ENCODE measurements at regions not wholly inside any gene's neighbourhood (a gene's known extent, or its start where the extent isn't known, plus 50 kb on each side); places are given as distances from the start of the nearest gene placed in this dataset.

DNA sequence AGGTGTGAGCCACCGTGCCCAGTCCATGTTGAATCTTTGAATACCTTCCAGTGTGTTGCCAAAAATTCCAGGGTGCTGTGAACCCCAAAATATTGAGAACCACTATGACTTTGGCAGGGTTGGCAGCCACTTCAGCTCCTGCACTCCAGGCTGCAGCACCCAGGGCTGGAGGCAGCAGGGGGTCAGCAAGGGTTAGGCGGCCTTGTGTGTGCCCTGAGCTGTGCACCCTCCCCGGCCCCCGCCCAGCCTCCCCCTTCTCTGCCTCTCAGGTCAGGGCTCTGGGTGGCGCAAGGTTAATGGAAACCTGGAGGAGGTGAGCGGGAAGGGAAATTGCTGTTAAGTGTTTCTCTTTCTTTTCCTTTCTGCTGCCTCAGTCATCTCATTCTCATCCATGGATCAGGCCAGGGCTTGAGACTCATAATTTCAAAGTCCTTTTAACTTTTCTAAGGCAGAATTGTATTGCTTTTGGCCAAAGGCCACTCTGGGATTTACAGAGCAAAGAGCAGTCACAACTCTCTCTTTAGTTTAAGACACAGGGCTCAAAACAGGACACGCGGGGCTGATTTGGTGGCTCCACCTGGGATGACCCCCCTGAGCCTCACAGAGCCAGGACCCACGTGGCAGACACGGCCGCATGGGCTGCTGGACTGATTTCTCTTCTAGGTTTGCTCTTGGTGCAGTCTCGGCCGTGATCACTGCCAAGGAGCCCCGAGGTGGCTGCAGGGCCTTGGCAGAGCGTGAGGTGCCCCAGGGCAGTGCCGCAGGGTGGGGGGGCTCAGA lies 212.3 kb downstream of the PTPRU start:
- Histone ChIP-seq H3K4me3 (no peak overlapping the region), H3K9me3 (replicated peaks; ENCODE audit: control insufficient read depth, insufficient read depth, low read length) (no peaks in the 10 kb centered on the region), H3K4me2 (ENCODE audit: control insufficient read depth, insufficient read depth) (no peak overlapping the region), H2AFZ (ENCODE audit: control insufficient read depth, low read depth, low read length) (no peak overlapping the region), H4K20me1 (ENCODE audit: control insufficient read depth, insufficient read depth) (no peaks in the 10 kb centered on the region), H3K36me3 (ENCODE audit: control insufficient read depth in 2 of 2, insufficient read depth in 2 of 2, low read length in 1 of 2) (no peaks in the 10 kb centered on the region), H3K9ac (ENCODE audit: control insufficient read depth, insufficient read depth, low read length) (no peak overlapping the region), H3K79me2 (ENCODE audit: control insufficient read depth, insufficient read depth, low read length) (no peaks in the 10 kb centered on the region), H3K4me1 (ENCODE audit: control insufficient read depth, insufficient read depth, low read length) (no peaks in the 10 kb centered on the region), H3K27me3 (replicated peaks in 1 of 2; ENCODE audit: control insufficient read depth in 2 of 2, insufficient read depth in 2 of 2, low read length in 1 of 2) (no peaks in the 10 kb centered on the region), H3K27ac (ENCODE audit: control insufficient read depth, insufficient read depth) (no peak overlapping the region)
- in situ Hi-C loops (cut with MboI) (no loop called here), intact Hi-C loops (cut with micrococcal nuclease; ENCODE audit: unreplicated experiment) (no loop called here)
- no peak for FAIRE-seq
- 12% methylated on average over 15 of the region's 16 CpGs for WGBS (ENCODE audit: insufficient coverage, insufficient replicate concordance, low lambda C conversion rate, missing lambda C conversion rate)
- POLR2A ChIA-PET, result no interaction called here
- SMC1A ChIA-PET (ENCODE audit: uncharacterized antibody, unreplicated experiment), result no interaction called here
- RAD21 ChIA-PET (ENCODE audit: unreplicated experiment), result no interaction called here
- TF ChIP-seq CEBPB (IDR thresholded peaks at IDR 0.05; ENCODE audit: borderline replicate concordance in 1 of 2, low read depth in 2 of 2, low read length in 2 of 2) (no peak), PAX8 (IDR thresholded peaks at IDR 0.05) (no peak), STAT1 (conservative IDR thresholded peaks at IDR 0.05) (no peak), ZNF24 (IDR thresholded peaks at IDR 0.05) (no peak), CBFB (IDR thresholded peaks at IDR 0.05; ENCODE audit: low read depth) (no peak), IKZF1 (conservative IDR thresholded peaks at IDR 0.05) (no peak), ATF7 (IDR thresholded peaks at IDR 0.05; ENCODE audit: low read depth) (no peak), KLF5 (IDR thresholded peaks at IDR 0.05; ENCODE audit: partially characterized antibody) (no peak), NR2C1 (IDR thresholded peaks at IDR 0.05) (no peak)
- TF ChIP-seq, protein P1, sequence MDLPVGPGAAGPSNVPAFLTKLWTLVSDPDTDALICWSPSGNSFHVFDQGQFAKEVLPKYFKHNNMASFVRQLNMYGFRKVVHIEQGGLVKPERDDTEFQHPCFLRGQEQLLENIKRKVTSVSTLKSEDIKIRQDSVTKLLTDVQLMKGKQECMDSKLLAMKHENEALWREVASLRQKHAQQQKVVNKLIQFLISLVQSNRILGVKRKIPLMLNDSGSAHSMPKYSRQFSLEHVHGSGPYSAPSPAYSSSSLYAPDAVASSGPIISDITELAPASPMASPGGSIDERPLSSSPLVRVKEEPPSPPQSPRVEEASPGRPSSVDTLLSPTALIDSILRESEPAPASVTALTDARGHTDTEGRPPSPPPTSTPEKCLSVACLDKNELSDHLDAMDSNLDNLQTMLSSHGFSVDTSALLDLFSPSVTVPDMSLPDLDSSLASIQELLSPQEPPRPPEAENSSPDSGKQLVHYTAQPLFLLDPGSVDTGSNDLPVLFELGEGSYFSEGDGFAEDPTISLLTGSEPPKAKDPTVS (IDR thresholded peaks at IDR 0.05; ENCODE audit: low read depth, low read length), result no peak
- DNase-seq (ENCODE audit: low read depth, low spot score), result no peak
- no peak for ATAC-seq
- no TSS peak for BruUV-seq (replicated peaks)
- CTCF ChIA-PET, result no interaction called here
